ENCODE measurements at regions not wholly inside any gene's neighbourhood (a gene's known extent, or its start where the extent isn't known, plus 50 kb on each side); places are given as distances from the start of the nearest gene placed in this dataset.

- peak; percentile 22 to 54 (median 33) for TF ChIP-seq CTCF (IDR thresholded peaks at IDR 0.05)
- TF ChIP-seq POLR2A (IDR thresholded peaks at IDR 0.05), result no peak
Measured at GRCh38 chr13:34076943-34077703, 259.2 kb downstream of the RFC3 start.

All from testis (tissue), 2 donors.